ENCODE measurements at regions not wholly inside any gene's neighbourhood (a gene's known extent, or its start where the extent isn't known, plus 50 kb on each side); places are given as distances from the start of the nearest gene placed in this dataset.

DNA sequence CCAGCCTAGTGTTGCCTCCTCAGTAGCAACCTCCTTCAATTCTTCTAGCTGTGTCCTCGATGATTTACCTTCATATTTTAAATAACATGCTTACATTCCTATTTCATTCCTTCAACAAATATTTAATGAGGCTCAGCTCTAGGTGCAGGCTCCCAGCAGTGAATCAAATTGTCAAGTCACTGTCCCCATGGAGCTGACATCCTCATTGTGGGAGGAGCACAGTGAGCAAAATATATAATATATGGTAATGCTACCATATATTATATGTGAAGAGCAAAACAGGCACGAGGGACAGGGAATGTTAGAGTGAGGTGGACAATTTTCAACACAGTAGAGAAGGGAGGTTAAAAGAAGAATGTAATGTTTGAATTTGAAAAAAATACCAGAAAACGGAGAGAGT lies 869.1 kb downstream of the SLC4A3 start:
- DNase-seq (ENCODE audit: low read depth): no peak

DNA sequence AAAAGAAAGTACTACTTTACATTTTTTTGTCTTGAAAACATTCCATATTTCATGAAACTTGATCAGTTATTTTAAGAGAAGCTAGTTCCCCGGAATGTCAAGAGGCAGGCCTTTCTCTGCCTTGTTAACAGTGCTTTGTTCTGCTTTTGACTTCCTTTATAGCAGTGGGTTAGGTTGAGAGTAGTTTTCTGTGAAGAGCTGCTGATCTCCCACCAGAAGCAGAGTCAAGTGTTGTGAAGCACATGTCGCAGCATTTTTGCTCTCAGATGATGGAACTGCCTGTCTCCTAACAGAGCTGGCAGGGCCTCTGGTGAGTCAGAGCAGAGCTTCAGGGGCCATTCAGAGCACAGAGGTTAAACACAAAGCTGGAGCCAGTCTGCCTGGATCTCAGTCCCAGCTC lies 871.8 kb downstream of the SLC4A3 start:
- DNase-seq (ENCODE audit: low read depth): no peak

DNA sequence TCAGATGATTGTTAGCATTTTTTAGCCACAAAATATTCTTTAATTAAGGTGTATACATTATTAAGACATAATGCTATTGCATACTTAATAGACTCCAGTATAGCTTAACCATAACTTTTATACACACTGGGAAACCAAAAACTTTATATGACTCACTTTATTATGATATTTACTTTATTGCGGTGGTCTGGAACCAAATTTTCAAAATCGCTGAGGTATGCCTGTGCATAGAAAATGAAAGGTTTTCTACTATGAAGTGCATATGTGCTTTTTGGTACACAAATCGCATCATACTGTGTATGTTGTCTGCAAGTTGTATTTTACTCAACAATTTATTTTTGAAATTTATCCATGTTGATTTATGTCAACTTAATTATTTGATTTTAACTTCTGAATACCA lies 875.1 kb downstream of the SLC4A3 start:
- DNase-seq (ENCODE audit: low read depth): no peak

DNA sequence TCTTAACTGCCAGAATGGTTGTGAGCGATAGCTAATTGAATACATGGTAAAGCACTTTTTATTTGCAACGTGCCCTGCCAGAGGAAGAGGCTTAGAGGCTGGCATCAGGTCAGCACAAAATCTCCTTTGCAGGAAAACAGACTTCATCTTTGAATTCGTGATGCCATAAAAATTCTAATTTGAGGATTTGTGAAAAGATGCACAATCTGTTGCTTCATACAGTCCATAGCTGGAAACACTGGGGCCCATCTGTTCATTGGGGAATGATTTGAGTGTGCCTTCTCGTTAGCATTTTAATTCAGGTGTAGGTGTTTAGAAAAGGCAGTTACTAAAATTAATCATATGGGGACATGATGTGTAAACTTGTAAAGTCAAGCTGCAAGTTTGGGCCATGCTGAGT lies 876.0 kb downstream of the SLC4A3 start:
- DNase-seq (ENCODE audit: low read depth): no peak

DNA sequence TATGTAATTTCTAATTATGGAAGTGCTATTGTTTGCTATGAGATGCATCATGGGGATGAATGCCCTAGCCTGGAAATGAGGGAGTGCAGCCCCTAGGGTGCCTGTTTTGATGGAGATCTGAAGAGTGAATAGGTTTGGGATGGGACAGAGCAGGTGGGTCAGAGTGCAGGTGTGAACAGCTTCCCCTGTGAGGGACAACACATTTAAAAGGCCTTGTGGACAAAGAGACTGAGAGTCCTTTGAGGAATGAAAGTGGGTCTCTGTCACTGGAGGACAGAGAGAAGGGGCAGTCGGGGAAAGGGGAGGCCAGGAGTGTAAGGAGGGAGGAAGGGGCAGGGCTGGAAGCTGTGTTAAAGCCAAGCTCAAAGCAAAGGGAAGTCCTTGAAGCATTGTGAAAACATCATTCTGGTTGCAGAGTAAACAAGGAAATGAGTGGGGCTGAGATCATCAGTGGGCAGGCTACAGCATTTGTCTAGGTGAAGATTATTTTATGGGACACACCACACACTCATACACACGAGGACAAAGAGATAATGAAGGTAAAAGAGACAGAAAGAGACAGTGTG lies 877.6 kb downstream of the SLC4A3 start:
- DNase-seq (ENCODE audit: low read depth): no peak

DNA sequence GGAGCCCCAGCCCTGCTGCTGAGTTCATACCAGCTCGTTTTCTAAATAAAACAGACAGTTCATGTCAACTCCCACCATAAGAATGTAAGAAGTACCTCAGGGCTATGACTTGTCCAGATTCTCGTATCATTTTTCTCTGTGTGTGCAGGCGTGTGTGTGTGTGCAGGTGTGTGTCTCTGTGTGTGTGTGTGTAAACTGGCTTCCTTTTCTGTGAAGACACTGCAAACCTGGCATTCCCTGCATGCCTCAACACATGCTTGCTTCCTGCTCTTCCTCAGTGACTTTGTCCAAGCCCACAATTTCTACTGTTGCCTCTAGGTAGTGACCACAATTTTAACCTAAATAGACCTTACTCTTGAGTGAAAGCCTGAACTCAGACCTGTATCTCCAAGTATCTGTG lies 879.0 kb downstream of the SLC4A3 start:
- no peak for DNase-seq (ENCODE audit: low read depth)

DNA sequence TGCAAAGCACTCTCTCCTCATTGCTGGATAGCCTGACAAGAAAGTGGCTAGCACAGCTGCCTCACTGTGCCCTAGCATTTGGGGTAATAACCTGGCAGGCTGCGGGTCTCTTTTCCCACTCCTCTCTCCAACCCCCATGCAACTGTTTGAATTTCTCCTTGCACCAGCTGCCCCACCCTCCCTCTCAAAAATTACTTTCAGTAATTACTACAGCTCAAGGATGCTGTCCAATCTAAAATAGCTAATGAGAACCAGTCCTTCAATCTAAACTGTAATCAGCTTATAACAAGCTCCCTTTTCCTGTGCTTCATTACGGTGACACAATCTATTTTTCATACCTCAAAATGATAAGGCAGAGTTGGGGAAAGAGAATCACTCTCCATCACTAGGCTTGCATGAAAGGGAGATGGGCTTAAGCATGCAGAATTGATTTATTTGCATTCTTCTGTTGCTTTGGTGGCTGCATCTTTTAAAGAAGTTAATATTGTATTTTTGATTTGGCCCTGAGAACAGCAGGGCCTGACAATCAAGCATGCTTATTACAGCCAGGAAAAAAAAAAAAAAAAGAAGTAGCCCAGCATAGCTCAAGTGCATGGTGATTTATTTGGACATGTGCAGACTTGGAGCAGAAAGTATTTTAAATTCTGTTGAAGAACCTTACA lies 881.8 kb downstream of the SLC4A3 start:
- no peak for DNase-seq (ENCODE audit: low read depth)

DNA sequence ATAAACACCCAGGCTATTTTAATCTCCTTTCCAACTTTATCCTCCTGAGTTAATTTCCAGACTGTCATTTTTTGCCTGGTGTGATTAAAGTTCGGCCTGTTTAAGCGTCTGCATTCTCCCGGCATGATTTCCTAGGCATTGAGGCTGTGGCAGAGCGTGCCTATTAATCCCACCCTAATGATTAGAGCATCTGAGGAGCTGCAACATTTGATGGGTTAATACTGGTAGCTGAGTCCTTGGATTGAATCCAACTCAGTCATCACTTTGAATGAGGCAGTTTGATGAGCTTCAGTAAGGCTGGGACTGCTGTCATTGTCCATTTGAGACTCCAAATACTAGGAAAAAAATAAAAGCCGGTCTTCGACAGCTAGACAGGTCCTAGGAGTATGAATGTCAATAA lies 882.5 kb downstream of the SLC4A3 start:
- DNase-seq (ENCODE audit: low read depth): no peak

DNA sequence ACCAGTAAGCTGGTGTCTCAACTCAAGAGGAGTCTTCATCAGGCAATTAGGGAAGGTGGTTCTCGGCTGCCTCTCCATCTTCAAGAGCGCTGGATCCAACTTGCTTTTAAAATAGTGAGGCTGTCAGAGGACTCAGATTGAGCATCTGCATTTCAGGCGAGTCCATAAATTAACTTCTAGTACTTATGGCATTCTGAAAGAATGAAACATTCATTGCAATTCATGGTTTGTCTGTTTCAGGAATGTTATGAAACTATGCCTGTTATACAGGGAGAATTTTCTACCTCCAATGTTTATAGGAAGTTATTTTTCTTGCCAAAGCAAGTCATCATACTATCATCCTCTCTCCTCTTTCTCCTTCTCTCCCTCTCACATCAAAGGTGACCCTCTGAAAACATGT lies 883.2 kb downstream of the SLC4A3 start:
- DNase-seq (ENCODE audit: low read depth): no peak

DNA sequence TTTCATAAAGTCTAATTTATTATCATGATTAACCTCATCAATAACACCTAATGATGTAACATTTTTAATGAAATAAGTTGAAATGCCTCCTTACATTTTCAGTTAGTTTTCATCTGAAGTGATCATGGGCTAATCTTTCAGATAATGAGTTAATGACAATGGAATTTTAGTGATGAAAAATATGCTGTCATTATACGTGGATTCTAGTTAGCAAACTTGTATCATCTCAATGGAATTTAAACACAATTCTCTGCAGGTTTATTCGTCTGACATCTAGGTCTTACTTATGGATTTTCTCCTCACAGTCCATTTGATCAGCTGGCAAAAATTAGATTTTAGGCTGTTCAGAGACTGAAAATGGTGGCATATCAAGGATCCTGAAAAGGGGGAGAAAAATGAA lies 885.0 kb downstream of the SLC4A3 start:
- DNase-seq (ENCODE audit: low read depth): no peak

DNA sequence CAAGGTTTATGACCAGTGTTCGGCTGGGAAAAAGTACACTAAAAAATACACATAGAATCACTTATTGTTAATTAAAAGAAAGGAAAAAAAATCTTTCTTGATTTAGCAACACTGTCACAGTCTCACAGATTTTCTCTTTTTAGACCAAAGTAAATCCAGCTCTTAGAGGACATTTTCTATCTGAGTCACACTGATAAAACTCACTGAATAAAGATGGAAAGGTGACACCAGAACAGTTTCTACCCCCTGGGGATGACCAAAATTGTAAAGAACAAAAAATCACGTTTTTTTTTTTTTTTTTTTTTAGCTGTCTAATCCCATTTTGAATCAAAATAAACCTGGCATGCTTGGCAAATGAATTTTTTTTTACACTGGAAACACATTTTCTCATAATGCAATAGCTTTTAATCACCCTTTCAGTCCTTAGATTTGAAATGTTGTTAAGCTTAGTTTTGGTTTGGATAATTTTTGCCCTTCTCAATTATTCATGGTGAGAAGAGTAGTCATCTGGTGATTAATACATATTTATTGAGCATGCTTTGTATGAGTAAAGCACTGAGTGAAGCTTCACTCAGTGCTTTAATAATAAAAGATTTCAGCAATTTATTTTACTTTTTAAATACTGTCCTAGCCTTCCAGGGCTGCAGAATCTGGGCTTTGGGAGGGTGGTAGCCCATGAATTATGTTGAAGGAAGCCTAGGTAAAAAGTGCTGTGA lies 886.3 kb downstream of the SLC4A3 start:
- no peak for DNase-seq (ENCODE audit: low read depth)

DNA sequence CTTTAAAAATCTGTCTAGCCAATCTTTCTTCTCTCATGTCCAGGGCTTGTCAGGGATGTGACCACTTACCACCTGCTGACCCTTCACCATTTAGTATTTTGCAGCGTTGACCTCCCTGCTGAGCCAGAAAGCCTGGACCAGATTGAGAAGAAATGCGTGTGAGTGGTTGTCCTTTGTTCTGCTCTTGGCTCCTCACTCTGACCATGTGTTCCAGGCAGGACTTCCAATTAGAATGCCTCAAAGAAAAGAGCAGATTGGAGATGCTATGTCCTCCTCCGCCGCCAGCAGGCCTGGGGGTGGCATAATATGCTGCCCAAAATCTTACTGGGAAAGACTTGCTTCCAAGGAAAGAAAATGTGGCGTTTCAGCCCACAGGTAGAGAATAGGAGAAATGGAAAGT lies 894.1 kb downstream of the SLC4A3 start:
- DNase-seq (ENCODE audit: low read depth): no peak

DNA sequence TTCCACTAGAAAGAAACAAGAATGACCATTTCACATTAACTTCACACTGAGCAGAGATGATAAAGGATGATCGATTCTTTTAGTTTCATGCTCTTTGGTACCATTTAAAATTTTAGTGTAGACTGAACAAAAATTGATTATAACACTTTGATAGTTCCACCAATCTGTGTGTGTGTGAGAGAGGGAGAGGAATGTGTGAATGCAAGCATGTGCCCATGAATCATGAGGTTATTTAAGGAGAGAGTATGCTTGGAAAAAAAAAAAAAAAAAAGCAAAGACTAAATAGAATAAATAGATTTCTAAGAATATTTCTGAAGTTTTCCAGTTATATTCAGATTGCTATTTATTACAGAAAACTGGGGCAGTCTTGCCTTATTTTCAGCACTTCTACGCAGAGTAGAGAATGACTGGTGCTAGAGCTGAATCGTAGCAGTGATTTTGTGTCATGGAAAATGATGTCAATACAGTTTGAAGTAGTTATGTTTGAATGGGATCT lies 900.8 kb downstream of the SLC4A3 start:
- DNase-seq (ENCODE audit: low read depth): no peak

DNA sequence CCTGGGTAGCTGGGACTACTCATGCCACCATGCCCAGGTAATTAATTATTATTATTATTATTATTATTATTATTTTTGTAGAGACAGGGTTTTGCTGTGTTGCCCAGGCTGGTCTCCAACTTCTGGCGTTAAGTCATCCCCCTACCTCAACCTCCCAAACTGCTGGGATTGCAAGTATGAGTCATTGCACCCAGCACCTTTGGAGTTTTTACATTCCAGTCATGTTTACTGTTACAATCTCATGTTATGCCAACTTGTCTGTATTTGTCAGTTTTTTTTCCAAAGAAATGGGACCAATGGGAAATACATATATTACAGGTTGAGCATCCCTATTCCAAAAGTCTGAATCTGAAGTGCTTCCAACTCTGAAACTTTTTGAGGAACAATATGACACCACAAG lies 903.8 kb downstream of the SLC4A3 start:
- no peak for DNase-seq (ENCODE audit: low read depth)

DNA sequence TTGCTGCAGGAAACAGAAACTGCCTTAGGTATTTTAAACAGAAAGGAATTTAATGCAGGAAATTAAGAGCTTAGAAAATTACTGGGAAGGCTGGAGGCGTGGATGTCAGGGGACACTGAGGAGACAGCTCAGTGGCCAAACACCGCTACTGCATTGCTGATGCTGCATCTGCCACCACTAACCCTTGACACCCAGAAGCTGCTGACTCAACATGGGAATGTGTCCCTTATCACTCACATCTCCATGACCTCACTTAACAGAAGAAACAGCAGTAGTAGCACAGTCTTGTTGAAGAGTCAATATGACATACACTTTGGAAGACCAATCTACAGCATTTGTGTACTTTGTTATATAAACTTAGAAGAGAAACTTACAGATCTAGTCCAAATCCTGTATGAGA lies 906.1 kb downstream of the SLC4A3 start:
- DNase-seq (ENCODE audit: low read depth): no peak

DNA sequence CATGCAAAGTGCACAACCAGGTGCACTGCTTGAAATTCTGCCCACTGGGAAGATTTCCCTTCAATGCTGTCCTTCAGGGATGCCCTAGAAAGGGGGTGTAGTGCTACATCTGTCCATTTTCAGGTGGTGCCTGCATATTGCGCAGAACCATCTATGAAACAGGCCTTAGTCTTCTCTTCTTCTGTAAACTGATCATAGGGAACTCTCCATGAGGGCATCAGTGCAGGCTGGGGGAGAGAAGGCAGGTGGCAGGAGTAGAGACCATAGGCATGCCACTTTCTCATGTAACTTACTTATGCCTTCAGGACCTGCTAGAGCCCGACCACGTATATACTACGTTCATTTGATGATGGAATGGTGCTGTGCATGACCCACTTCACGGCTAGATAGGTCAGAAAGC lies 912.1 kb downstream of the SLC4A3 start:
- no peak for DNase-seq (ENCODE audit: low read depth)

DNA sequence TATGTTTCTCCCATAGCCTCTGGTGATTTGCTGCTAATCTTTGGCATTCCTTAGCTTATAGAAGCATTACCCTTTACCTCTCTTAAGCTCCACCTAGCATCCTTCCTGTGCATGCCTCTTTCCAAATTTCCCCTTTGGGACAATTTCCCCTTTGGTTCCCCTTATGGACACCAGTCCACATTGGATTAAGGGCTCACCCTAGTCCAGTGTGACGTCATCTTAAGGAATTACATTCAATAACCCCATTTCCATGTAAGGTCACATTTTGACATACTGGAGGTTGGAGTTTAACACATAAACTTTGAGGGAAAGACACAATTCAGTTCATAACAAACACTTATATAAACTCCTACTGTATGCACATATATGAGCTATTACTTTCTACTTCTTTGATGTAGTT lies 916.6 kb downstream of the SLC4A3 start:
- no peak for DNase-seq (ENCODE audit: low read depth)

DNA sequence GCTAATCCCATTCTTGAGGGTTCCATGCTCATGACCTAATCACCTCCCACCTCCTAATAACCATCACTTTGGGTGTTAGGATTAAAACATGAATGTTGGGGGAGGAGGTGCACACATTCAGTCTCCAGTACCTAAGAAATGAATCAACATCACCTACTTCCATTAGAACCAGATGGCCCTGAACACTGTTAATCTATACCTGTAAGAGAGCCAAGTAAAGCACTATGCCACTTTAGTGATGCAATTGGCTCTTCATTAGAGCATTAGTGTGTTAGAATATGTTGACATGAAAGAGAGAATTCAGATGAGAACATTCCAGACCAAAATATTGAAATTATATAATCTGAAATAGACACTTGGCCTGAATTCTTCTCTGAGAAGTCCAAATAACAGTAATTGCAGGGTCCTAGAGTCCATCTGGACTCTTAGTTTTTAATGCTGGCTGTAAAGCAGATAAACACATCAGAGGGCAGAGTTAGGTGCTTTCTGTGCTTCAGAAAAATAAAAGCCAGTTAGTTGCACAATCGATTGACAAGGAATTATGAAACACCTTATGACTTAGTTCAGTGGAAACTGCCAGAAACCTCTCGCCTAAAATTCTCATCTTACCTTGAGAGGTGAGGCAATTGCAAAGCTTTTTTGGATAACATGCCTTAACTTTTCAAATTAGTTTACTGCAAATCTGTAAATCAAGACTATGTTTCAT lies 923.7 kb downstream of the SLC4A3 start:
- DNase-seq (ENCODE audit: low read depth): no peak

DNA sequence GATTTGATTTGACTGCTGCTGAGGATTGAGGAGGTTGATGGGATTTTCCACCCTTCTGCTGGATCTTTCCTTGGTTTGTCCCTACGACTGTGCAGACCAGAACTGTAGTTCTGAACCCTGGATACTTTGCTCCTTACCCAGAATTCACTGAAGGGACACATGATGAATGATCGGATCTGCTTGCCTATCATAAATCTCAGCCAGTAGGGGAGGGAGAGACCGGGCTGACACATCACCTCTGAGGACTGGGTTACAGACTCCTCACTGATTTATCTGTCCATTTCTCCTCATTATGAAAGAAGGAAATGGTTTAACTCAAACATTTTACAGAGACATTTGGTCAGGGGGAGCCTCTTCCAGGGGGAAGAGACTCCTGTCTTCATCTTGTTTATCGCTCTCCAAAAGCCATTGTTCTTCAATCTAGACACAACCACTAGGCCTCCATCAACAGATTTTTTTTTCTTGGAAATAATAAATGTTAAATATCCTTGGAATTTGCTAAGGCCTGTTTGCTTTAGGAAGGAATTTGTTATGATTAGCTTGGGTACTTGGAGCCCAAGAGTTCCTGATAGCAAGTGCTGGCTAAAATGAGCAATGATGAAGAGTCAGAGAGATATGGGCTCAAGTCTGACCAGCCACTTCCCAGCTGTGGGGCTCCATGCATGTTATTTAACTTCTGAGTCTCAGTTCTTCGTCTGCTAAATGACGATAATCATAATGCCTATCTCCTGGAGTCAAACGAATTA lies 925.5 kb downstream of the SLC4A3 start:
- no peak for DNase-seq (ENCODE audit: low read depth)

DNA sequence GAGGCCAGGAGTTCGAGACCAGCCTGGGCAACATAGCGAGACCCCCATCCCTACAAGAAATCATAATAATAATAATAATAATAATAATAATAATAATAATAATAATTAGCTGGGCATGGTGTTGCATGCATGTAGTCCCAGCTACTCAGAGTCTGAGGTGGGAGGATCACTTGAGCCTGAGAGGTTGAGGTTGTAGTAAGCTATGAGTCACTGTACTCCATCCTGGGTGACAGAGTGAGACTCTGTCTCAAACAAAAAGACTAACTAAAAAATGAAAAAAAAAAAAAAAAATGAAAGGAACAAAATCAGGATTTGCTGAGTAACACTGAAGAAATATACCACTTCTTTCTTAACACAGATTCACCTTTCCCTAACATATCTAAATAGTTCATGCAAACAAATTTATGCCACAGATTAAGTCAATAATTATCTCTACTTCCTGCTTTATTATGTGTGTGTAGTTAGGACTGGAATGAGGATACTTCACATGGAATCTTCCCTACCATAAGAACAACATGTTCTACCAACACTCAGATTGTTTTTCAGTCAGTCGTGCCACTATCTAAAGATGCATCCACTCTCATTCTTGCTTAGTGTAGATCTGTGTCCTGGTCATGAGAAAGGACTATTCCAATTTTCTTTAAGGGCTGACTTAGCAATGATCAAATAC lies 928.7 kb downstream of the SLC4A3 start:
- no peak for DNase-seq (ENCODE audit: low read depth)

DNA sequence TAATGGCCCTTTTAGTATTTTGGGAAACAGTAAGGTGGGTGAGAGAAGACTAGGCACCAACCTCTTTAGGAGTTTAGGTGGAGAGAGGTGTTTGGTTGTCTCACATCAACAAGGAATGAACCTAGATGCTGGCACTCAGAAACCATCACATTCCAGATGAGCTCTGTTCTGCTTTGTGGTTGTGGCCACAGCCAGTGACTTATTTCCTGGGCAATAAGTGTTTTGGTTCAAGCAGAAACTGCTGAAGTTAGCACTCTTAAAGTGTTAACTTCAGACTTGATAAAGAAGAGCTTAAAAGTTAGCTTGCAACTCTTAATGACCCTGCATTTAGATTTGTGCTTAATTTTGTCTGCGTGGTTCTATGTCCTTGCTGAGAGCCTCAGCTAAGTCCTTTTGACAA lies 929.2 kb downstream of the SLC4A3 start:
- DNase-seq (ENCODE audit: low read depth): no peak

DNA sequence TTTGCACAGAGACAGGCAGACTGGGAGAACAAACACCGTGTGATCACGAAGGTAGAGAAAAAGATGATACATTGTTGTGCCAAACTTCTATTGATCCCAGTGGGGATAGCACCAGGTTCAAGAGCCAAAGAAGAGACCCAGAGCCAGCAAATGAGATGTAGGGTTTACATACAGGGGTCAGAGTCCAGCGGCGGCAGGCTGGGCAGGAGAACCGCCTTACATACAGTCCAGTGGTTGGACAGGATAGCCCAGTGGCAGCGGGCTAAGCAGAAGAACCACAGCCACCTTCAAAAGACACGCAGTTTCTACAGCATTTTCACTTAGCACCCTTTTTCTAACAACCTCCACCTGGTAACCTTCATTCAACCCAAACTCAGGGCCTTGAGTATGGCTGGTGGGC lies 932.8 kb downstream of the SLC4A3 start:
- DNase-seq (ENCODE audit: low read depth): no peak
